ENCODE measurements at regions not wholly inside any gene's neighbourhood (a gene's known extent, or its start where the extent isn't known, plus 50 kb on each side); places are given as distances from the start of the nearest gene placed in this dataset.

GRCh38 chr15:95503640-95504225, 826.8 kb upstream of the NR2F2 start:
- no peak for DNase-seq (ENCODE audit: low read depth)

- no peak for DNase-seq (ENCODE audit: low read depth)
These were observed 818.8 kb upstream of the NR2F2 start for GRCh38 chr15:95511671-95512070.

GRCh38 chr15:95512906-95513305, 817.6 kb upstream of the NR2F2 start:
- no peak for DNase-seq (ENCODE audit: low read depth)

- no peak for DNase-seq (ENCODE audit: low read depth)
These were observed 810.6 kb upstream of the NR2F2 start for GRCh38 chr15:95519887-95520286.

- DNase-seq (ENCODE audit: low read depth): no peak
These were observed 810.0 kb upstream of the NR2F2 start for GRCh38 chr15:95520511-95520910.

GRCh38 chr15:95520922-95521321, 809.6 kb upstream of the NR2F2 start:
- no peak for DNase-seq (ENCODE audit: low read depth)

- no peak for DNase-seq (ENCODE audit: low read depth)
These were observed 808.0 kb upstream of the NR2F2 start for GRCh38 chr15:95522533-95522932.

- DNase-seq (ENCODE audit: low read depth): no peak
These were observed 801.6 kb upstream of the NR2F2 start for GRCh38 chr15:95528920-95529319.

GRCh38 chr15:95536638-95537037, 793.9 kb upstream of the NR2F2 start:
- no peak for DNase-seq (ENCODE audit: low read depth)

- DNase-seq (ENCODE audit: low read depth): no peak
These were observed 791.8 kb upstream of the NR2F2 start for GRCh38 chr15:95538693-95539092.

GRCh38 chr15:95541301-95541700, 789.2 kb upstream of the NR2F2 start:
- DNase-seq (ENCODE audit: low read depth): no peak

- no peak for DNase-seq (ENCODE audit: low read depth)
These were observed 781.2 kb upstream of the NR2F2 start for GRCh38 chr15:95549168-95549738.

GRCh38 chr15:95550702-95551101, 779.8 kb upstream of the NR2F2 start:
- no peak for DNase-seq (ENCODE audit: low read depth)

- no peak for DNase-seq (ENCODE audit: low read depth)
These were observed 774.3 kb upstream of the NR2F2 start for GRCh38 chr15:95556225-95556624.

- no peak for DNase-seq (ENCODE audit: low read depth)
These were observed 773.7 kb upstream of the NR2F2 start for GRCh38 chr15:95556866-95557225.

GRCh38 chr15:95557226-95558046, 773.1 kb upstream of the NR2F2 start:
- DNase-seq (ENCODE audit: low read depth): no peak

GRCh38 chr15:95558131-95558530, 772.4 kb upstream of the NR2F2 start:
- DNase-seq (ENCODE audit: low read depth): no peak

- DNase-seq (ENCODE audit: low read depth): no peak
These were observed 771.6 kb upstream of the NR2F2 start for GRCh38 chr15:95558916-95559315.

- peak; percentile 1 for DNase-seq (ENCODE audit: low read depth)
These were observed 770.6 kb upstream of the NR2F2 start for GRCh38 chr15:95559875-95560394.

- no peak for DNase-seq (ENCODE audit: low read depth)
These were observed 769.0 kb upstream of the NR2F2 start for GRCh38 chr15:95561463-95561862.

GRCh38 chr15:95563634-95564033, 766.9 kb upstream of the NR2F2 start:
- no peak for DNase-seq (ENCODE audit: low read depth)

- no peak for DNase-seq (ENCODE audit: low read depth)
These were observed 765.4 kb upstream of the NR2F2 start for GRCh38 chr15:95565016-95565600.

GRCh38 chr15:95565690-95566089, 764.8 kb upstream of the NR2F2 start:
- no peak for DNase-seq (ENCODE audit: low read depth)

Measured in activated T-cell treated with anti-CD3 and anti-CD28 coated beads for 48 hours (primary cell).